ENCODE measurements at regions not wholly inside any gene's neighbourhood (a gene's known extent, or its start where the extent isn't known, plus 50 kb on each side); places are given as distances from the start of the nearest gene placed in this dataset. TPM values are rescaled to one million over a fixed set of nuclear protein-coding genes. Genes with fewer than 3 reads are reported as not detected.
A peak's percentile ranks its signal among the peaks of the same experiment; 100 is the strongest.

DNA sequence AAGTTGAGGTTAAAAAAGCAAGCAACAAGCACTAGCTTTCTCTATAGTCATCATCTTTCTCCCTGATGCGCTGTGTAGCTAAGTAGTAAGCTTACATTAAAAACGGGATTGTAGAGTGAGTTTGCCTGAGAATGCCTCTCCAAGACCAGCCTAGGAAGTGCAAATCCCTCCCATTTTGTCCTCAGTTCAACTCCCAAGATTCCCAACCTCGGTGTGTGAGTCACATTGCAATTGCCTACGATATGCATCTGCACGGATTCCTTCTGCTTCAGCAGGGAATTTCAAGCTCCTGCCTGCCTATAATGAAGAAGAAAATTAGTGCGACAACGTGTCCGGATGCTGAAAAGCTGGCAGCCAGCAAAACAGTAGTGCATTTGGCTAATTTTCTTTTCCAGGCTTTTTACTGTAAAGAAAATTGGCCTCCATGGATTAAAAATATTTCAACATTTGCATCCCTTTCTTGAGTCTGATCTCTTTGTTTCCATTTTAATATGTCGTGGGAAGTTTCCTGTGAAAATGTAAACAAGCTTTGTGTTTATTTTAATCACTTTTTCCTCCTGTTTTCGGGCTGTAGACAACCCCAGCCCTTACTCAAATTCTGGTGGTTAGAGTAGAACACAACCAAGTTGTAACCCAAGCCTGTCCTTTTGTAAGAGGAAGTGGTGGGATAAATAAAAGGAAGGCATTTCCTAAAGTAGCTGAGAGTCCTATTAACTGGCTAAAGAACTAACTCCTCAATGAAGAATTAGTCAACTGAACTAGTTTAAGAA lies 58.4 kb upstream of the TET2 start:
- TF ChIP-seq, protein P1, sequence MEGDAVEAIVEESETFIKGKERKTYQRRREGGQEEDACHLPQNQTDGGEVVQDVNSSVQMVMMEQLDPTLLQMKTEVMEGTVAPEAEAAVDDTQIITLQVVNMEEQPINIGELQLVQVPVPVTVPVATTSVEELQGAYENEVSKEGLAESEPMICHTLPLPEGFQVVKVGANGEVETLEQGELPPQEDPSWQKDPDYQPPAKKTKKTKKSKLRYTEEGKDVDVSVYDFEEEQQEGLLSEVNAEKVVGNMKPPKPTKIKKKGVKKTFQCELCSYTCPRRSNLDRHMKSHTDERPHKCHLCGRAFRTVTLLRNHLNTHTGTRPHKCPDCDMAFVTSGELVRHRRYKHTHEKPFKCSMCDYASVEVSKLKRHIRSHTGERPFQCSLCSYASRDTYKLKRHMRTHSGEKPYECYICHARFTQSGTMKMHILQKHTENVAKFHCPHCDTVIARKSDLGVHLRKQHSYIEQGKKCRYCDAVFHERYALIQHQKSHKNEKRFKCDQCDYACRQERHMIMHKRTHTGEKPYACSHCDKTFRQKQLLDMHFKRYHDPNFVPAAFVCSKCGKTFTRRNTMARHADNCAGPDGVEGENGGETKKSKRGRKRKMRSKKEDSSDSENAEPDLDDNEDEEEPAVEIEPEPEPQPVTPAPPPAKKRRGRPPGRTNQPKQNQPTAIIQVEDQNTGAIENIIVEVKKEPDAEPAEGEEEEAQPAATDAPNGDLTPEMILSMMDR (IDR thresholded peaks at IDR 0.05): no peak
- peak; percentile 74 for ATAC-seq (ENCODE audit: low FRiP score)
- DNase-seq (ENCODE audit: low spot score): no peak

GRCh38 chr4:105092356-105092755 lies 54.3 kb upstream of the TET2 start:
- peak; percentile 65 for ATAC-seq (ENCODE audit: low FRiP score)

GRCh38 chr4:105092768-105093167 lies 53.9 kb upstream of the TET2 start:
- ATAC-seq (ENCODE audit: low FRiP score) (no peak), DNase-seq (ENCODE audit: low spot score) (no peak)
- TF ChIP-seq, protein P1 (IDR thresholded peaks at IDR 0.05): no peak

More at GRCh38 chr4:105092356-105092755, 54.3 kb upstream of the TET2 start:
- DNase-seq (ENCODE audit: low spot score): no peak
- TF ChIP-seq, protein P1 (IDR thresholded peaks at IDR 0.05): no peak

GRCh38 chr4:105093975-105094374 lies 52.7 kb upstream of the TET2 start:
- no peak for ATAC-seq (ENCODE audit: low FRiP score)
- TF ChIP-seq, protein P1 (IDR thresholded peaks at IDR 0.05): no peak

More at GRCh38 chr4:105093975-105094374, 52.7 kb upstream of the TET2 start:
- no peak for DNase-seq (ENCODE audit: low spot score)

Small RNAs in the stretch of these regions (small RNA-seq; reads per million reads assigned to genes)
- gene AC096577.2 (not detected), gene RNU6-351P (not detected)

Data from omental fat pad (tissue), 3 donors.